ENCODE measurements at regions not wholly inside any gene's neighbourhood (a gene's known extent, or its start where the extent isn't known, plus 50 kb on each side); places are given as distances from the start of the nearest gene placed in this dataset.

DNA sequence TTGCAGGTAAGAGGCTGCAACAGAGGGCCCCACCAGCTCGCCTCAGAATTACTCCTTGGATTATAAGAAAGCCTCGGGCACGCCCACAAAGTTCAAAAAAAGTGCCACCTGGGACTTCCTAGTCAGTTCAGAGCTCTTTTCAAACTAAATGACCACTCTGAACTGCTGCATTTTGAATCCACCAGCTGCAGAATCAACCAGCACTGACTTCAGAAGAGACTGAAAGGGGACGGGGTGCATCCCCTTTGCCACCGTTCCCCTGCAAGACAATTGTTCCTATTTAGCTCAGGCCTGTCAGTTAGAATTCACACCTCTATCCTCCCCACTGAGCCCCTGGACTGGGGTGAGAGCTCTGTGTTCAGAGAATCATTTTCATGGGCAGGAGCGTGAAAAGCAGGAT, 181.4 kb upstream of the GADL1 start:
- Histone ChIP-seq H3K27ac (ENCODE audit: low read depth, low read length) (no peak overlapping the region), H3K9ac (ENCODE audit: low read length) (no peak overlapping the region), H3K4me2 (ENCODE audit: low read length) (no peak overlapping the region), H2AFZ (ENCODE audit: low read depth, low read length) (no peak overlapping the region), H3K4me1 (ENCODE audit: insufficient read depth, low read length) (peaks cover 31% of the 10 kb centered on the region), H3K36me3 (ENCODE audit: insufficient read depth, low read length) (no peaks in the 10 kb centered on the region), H4K20me1 (ENCODE audit: insufficient read depth, low read length) (no peaks in the 10 kb centered on the region), H3K9me3 (ENCODE audit: insufficient read depth, low read depth, low read length) (no peaks in the 10 kb centered on the region), H3K4me3 (ENCODE audit: insufficient read depth, low read depth, low read length) (no peak overlapping the region), H3K79me2 (ENCODE audit: insufficient read depth, low read length) (no peaks in the 10 kb centered on the region), H3K27me3 (ENCODE audit: insufficient read depth, low read length) (no peaks in the 10 kb centered on the region)
- no peaks in the 10 kb centered on the region for H3K27me3 Mint-ChIP-seq (ENCODE audit: low read depth, unreplicated experiment)
- H3K9me3 Mint-ChIP-seq (ENCODE audit: unreplicated experiment): peaks cover 10% of the 10 kb centered on the region
- H3K4me3 Mint-ChIP-seq (ENCODE audit: unreplicated experiment): no peak overlapping the region
- peaks cover 22% of the 10 kb centered on the region for H3K4me1 Mint-ChIP-seq (ENCODE audit: low read depth, unreplicated experiment)
- H3K27ac Mint-ChIP-seq (ENCODE audit: unreplicated experiment): no peak overlapping the region
- FAIRE-seq (no peak), DNase-seq (ENCODE audit: low read depth) (no peak)
- TF ChIP-seq, protein P1, sequence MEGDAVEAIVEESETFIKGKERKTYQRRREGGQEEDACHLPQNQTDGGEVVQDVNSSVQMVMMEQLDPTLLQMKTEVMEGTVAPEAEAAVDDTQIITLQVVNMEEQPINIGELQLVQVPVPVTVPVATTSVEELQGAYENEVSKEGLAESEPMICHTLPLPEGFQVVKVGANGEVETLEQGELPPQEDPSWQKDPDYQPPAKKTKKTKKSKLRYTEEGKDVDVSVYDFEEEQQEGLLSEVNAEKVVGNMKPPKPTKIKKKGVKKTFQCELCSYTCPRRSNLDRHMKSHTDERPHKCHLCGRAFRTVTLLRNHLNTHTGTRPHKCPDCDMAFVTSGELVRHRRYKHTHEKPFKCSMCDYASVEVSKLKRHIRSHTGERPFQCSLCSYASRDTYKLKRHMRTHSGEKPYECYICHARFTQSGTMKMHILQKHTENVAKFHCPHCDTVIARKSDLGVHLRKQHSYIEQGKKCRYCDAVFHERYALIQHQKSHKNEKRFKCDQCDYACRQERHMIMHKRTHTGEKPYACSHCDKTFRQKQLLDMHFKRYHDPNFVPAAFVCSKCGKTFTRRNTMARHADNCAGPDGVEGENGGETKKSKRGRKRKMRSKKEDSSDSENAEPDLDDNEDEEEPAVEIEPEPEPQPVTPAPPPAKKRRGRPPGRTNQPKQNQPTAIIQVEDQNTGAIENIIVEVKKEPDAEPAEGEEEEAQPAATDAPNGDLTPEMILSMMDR (IDR thresholded peaks at IDR 0.05; ENCODE audit: insufficient read depth, low read depth, low read length): no peak
- no peaks in the 10 kb centered on the region for H3K36me3 Mint-ChIP-seq (ENCODE audit: low read depth, unreplicated experiment)

DNA sequence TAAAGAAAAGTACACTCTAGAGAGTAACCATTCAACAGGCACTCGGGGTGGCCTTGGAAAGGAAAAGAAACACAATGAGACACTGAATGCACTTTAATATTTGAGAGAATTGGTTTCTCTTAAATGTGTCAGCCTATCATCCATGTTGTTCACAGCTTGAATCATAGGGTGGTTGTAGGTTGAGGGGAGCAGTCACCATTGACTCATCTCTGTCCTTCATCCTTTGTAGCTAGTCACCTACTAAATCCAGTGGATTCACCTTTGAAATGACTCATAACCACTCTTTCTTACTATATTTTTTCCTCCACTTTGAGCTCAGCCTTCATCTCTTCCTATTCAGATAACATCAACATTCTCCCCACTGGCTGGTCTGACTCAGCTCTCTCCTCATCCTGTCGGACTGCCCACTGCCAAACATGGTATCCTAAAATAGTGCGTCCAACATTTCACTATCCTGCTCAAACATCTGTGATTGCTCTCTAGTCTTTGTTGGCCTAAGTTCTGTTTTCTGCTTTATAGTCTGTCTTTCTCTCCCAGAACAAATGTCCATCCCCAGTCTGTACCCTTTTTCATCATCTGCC, 182.7 kb upstream of the GADL1 start:
- Histone ChIP-seq H3K4me3 (ENCODE audit: insufficient read depth, low read depth, low read length) (no peak overlapping the region), H2AFZ (ENCODE audit: low read depth, low read length) (peak overlapping the region; percentile 1), H3K4me1 (ENCODE audit: insufficient read depth, low read length) (peaks cover 31% of the 10 kb centered on the region), H3K4me2 (ENCODE audit: low read length) (peak overlapping the region; percentile 79), H4K20me1 (ENCODE audit: insufficient read depth, low read length) (no peaks in the 10 kb centered on the region), H3K9me3 (ENCODE audit: insufficient read depth, low read depth, low read length) (no peaks in the 10 kb centered on the region), H3K27me3 (ENCODE audit: insufficient read depth, low read length) (no peaks in the 10 kb centered on the region), H3K36me3 (ENCODE audit: insufficient read depth, low read length) (no peaks in the 10 kb centered on the region), H3K9ac (ENCODE audit: low read length) (peak overlapping the region; percentile 45), H3K27ac (ENCODE audit: low read depth, low read length) (peak overlapping the region; percentile 83), H3K79me2 (ENCODE audit: insufficient read depth, low read length) (no peaks in the 10 kb centered on the region)
- DNase-seq (ENCODE audit: low read depth) (peak; percentile 96), FAIRE-seq (peak; percentile 99)
- H3K4me1 Mint-ChIP-seq (ENCODE audit: low read depth, unreplicated experiment): peaks cover 22% of the 10 kb centered on the region
- H3K27ac Mint-ChIP-seq (ENCODE audit: unreplicated experiment): peak overlapping the region; percentile 73
- TF ChIP-seq, protein P1 (IDR thresholded peaks at IDR 0.05; ENCODE audit: insufficient read depth, low read depth, low read length): no peak
- TF ChIP-seq EZH2 (IDR thresholded peaks at IDR 0.05; ENCODE audit: insufficient read depth, low read length): no peak
- H3K4me3 Mint-ChIP-seq (ENCODE audit: unreplicated experiment): no peak overlapping the region
- no peaks in the 10 kb centered on the region for H3K27me3 Mint-ChIP-seq (ENCODE audit: low read depth, unreplicated experiment)
- peaks cover 6% of the 10 kb centered on the region for H3K9me3 Mint-ChIP-seq (ENCODE audit: unreplicated experiment)
- no peaks in the 10 kb centered on the region for H3K36me3 Mint-ChIP-seq (ENCODE audit: low read depth, unreplicated experiment)

DNA sequence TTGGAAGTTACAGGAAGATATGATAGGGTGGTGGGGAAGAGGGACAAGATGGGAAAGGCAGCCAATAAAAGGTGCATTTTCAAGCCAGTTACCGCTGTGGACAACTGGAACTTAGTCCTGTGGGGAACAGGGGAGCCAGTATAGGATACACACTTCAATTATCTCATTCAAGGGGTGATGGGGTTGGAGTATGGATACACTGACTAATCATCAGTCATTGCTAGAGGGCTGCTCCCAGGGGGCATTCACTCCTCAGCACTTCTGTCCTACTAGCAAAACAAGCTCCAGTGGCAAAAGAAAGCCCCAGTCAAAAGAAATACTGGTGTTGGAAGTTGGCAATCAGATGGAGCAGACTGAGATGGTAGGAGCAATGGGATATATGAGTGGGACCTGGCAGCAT, 183.4 kb upstream of the GADL1 start:
- peak; percentile 37 for DNase-seq (ENCODE audit: low read depth)
- no peaks in the 10 kb centered on the region for H3K79me2 ChIP-seq (ENCODE audit: insufficient read depth, low read length)
- H3K27me3 ChIP-seq (ENCODE audit: insufficient read depth, low read length): no peaks in the 10 kb centered on the region
- Mint-ChIP-seq H3K36me3 (ENCODE audit: low read depth, unreplicated experiment) (no peaks in the 10 kb centered on the region), H3K4me3 (ENCODE audit: unreplicated experiment) (no peak overlapping the region), H3K9me3 (ENCODE audit: unreplicated experiment) (peaks cover 3% of the 10 kb centered on the region), H3K27ac (ENCODE audit: unreplicated experiment) (peak overlapping the region; percentile 73), H3K4me1 (ENCODE audit: low read depth, unreplicated experiment) (peaks cover 22% of the 10 kb centered on the region), H3K27me3 (ENCODE audit: low read depth, unreplicated experiment) (no peaks in the 10 kb centered on the region)
- peak overlapping the region; percentile 6 for H2AFZ ChIP-seq (ENCODE audit: low read depth, low read length)
- peaks cover 30% of the 10 kb centered on the region for H3K4me1 ChIP-seq (ENCODE audit: insufficient read depth, low read length)
- H3K36me3 ChIP-seq (ENCODE audit: insufficient read depth, low read length): no peaks in the 10 kb centered on the region
- peak overlapping the region; percentile 83 for H3K27ac ChIP-seq (ENCODE audit: low read depth, low read length)
- TF ChIP-seq, protein P1 (IDR thresholded peaks at IDR 0.05; ENCODE audit: insufficient read depth, low read depth, low read length): no peak
- TF ChIP-seq EZH2 (IDR thresholded peaks at IDR 0.05; ENCODE audit: insufficient read depth, low read length): no peak
- H3K4me3 ChIP-seq (ENCODE audit: insufficient read depth, low read depth, low read length): no peak overlapping the region
- H3K9me3 ChIP-seq (ENCODE audit: insufficient read depth, low read depth, low read length): no peaks in the 10 kb centered on the region
- no peaks in the 10 kb centered on the region for H4K20me1 ChIP-seq (ENCODE audit: insufficient read depth, low read length)
- peak overlapping the region; percentile 79 for H3K4me2 ChIP-seq (ENCODE audit: low read length)
- peak; percentile 47 for FAIRE-seq
- H3K9ac ChIP-seq (ENCODE audit: low read length): peak overlapping the region; percentile 45
